ENCODE measurements at regions not wholly inside any gene's neighbourhood (a gene's known extent, or its start where the extent isn't known, plus 50 kb on each side); places are given as distances from the start of the nearest gene placed in this dataset.

GRCh38 chr5:61821561-61821960, 484.4 kb upstream of the KIF2A start:
- TF ChIP-seq POLR2A (IDR thresholded peaks at IDR 0.05) = no peak
- TF ChIP-seq, protein P1, sequence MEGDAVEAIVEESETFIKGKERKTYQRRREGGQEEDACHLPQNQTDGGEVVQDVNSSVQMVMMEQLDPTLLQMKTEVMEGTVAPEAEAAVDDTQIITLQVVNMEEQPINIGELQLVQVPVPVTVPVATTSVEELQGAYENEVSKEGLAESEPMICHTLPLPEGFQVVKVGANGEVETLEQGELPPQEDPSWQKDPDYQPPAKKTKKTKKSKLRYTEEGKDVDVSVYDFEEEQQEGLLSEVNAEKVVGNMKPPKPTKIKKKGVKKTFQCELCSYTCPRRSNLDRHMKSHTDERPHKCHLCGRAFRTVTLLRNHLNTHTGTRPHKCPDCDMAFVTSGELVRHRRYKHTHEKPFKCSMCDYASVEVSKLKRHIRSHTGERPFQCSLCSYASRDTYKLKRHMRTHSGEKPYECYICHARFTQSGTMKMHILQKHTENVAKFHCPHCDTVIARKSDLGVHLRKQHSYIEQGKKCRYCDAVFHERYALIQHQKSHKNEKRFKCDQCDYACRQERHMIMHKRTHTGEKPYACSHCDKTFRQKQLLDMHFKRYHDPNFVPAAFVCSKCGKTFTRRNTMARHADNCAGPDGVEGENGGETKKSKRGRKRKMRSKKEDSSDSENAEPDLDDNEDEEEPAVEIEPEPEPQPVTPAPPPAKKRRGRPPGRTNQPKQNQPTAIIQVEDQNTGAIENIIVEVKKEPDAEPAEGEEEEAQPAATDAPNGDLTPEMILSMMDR (IDR thresholded peaks at IDR 0.05 in 4 of 5, conservative IDR thresholded peaks at IDR 0.05 in 1 of 5) = no peak
- in situ Hi-C loops (cut with MboI; ENCODE audit: low sequenced_read_pairs in 4 of 4) (no loop called here), intact Hi-C loops (cut with DNase I; ENCODE audit: low total_unique reads) (no loop called here)
- DNase-seq (no peak), ATAC-seq (no peak)
- Histone ChIP-seq H3K4me3 (no peak overlapping the region), H3K27ac (no peak overlapping the region), H3K36me3 (no peaks in the 10 kb centered on the region), H3K27me3 (no peaks in the 10 kb centered on the region), H3K4me1 (no peaks in the 10 kb centered on the region), H3K9me3 (no peaks in the 10 kb centered on the region)

GRCh38 chr5:61822584-61822983, 483.4 kb upstream of the KIF2A start:
- in situ Hi-C loops (cut with MboI; ENCODE audit: low sequenced_read_pairs in 4 of 4) (no loop called here), intact Hi-C loops (cut with DNase I; ENCODE audit: low total_unique reads) (no loop called here)
- H3K27me3 ChIP-seq = no peaks in the 10 kb centered on the region
- ATAC-seq (no peak), DNase-seq (no peak)
- H3K4me3 ChIP-seq = no peak overlapping the region
- no peak overlapping the region for H3K27ac ChIP-seq
- TF ChIP-seq, protein P1 (IDR thresholded peaks at IDR 0.05 in 4 of 5, conservative IDR thresholded peaks at IDR 0.05 in 1 of 5) = no peak
- no peak for TF ChIP-seq POLR2A (IDR thresholded peaks at IDR 0.05)
- no peaks in the 10 kb centered on the region for H3K4me1 ChIP-seq
- no peaks in the 10 kb centered on the region for H3K9me3 ChIP-seq
- H3K36me3 ChIP-seq = no peaks in the 10 kb centered on the region

GRCh38 chr5:61823065-61823464, 482.9 kb upstream of the KIF2A start:
- ATAC-seq = no peak
- Histone ChIP-seq H3K27ac (no peak overlapping the region), H3K9me3 (no peaks in the 10 kb centered on the region), H3K4me1 (no peaks in the 10 kb centered on the region), H3K36me3 (no peaks in the 10 kb centered on the region), H3K4me3 (no peak overlapping the region), H3K27me3 (no peaks in the 10 kb centered on the region)
- intact Hi-C loops (cut with DNase I; ENCODE audit: low total_unique reads) = no loop called here
- TF ChIP-seq, protein P1 (IDR thresholded peaks at IDR 0.05 in 4 of 5, conservative IDR thresholded peaks at IDR 0.05 in 1 of 5) = no peak
- TF ChIP-seq POLR2A (IDR thresholded peaks at IDR 0.05) = no peak
- DNase-seq = no peak
- in situ Hi-C loops (cut with MboI; ENCODE audit: low sequenced_read_pairs in 4 of 4) = no loop called here

GRCh38 chr5:61823781-61824180, 482.2 kb upstream of the KIF2A start:
- Histone ChIP-seq H3K4me1 (no peaks in the 10 kb centered on the region), H3K36me3 (no peaks in the 10 kb centered on the region), H3K9me3 (no peaks in the 10 kb centered on the region), H3K27me3 (no peaks in the 10 kb centered on the region), H3K4me3 (no peak overlapping the region), H3K27ac (no peak overlapping the region)
- no peak for ATAC-seq
- TF ChIP-seq, protein P1 (IDR thresholded peaks at IDR 0.05 in 4 of 5, conservative IDR thresholded peaks at IDR 0.05 in 1 of 5) = no peak
- in situ Hi-C loops (cut with MboI; ENCODE audit: low sequenced_read_pairs in 4 of 4) = no loop called here
- DNase-seq = no peak
- intact Hi-C loops (cut with DNase I; ENCODE audit: low total_unique reads) = no loop called here

DNA sequence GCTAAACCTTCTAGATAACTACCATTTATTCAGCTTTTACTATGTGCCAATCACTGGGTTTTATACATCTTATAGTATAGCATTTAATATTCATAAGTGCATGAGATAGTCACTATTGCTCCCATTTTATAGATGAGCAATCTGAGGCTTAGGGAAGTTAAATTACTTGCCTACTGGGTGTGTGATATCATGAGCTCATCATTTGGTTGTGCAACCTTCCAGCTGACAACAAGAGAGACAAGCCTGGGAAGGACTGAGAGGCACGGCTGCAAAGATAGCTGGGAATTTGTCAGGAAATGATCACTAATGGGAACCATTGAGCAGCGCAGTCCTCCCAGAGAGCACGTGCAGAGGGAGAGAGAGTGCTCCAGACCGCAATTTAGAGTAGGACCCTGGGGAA, 481.6 kb upstream of the KIF2A start:
- Histone ChIP-seq H3K27ac (no peak overlapping the region), H3K9me3 (no peaks in the 10 kb centered on the region), H3K27me3 (no peaks in the 10 kb centered on the region), H3K4me1 (no peaks in the 10 kb centered on the region), H3K36me3 (no peaks in the 10 kb centered on the region), H3K4me3 (no peak overlapping the region)
- ATAC-seq (no peak), DNase-seq (no peak)
- in situ Hi-C loops (cut with MboI; ENCODE audit: low sequenced_read_pairs in 4 of 4) = no loop called here
- intact Hi-C loops (cut with DNase I; ENCODE audit: low total_unique reads) = no loop called here
- TF ChIP-seq POLR2A (IDR thresholded peaks at IDR 0.05) = no peak
- TF ChIP-seq, protein P1 (IDR thresholded peaks at IDR 0.05 in 4 of 5, conservative IDR thresholded peaks at IDR 0.05 in 1 of 5) = no peak

Data from gastrocnemius medialis (tissue), 4 donors.